Activated CD4-positive, alpha-beta memory T cell treated with anti-CD3 and anti-CD28 coated beads, Interleukin-2, amount 10 ng/mL, durations not matched to agents 7 days and 5 days (primary cell): ENCODE measurements at regions not wholly inside any gene's neighbourhood (a gene's known extent, or its start where the extent isn't known, plus 50 kb on each side); places are given as distances from the start of the nearest gene placed in this dataset.
"Not testable (repeated sequence)": the region's sequence is repeated elsewhere in the genome, so short reads cannot be mapped to it uniquely, and the experiment has no call there.

Experiments
- CTCF ChIA-PET: fragments of 350-600 bp; sonication (Branson Sonifier 250); formaldehyde crosslinking; loops from one replicate; lab custom pipeline; 2021; ENCODE audit warnings: antibody characterized with exemption, inconsistent platforms; lab: Charles Lee
- POLR2A ChIA-PET: fragments of 350-600 bp; sonication (Branson Sonifier 250); formaldehyde crosslinking; loops from one replicate; lab custom pipeline; 2021; ENCODE audit warnings: antibody characterized with exemption; lab: Charles Lee
- DNase-seq: peaks from one replicate; pipeline ENCODE4 v3.0.0-alpha.2; 2020
- H3K27ac Mint-ChIP-seq: one replicate; pipeline ENCODE4 v1.8.0; 2021; ENCODE audit warnings: mild to moderate bottlenecking, mixed read lengths
- H3K27me3 Mint-ChIP-seq: one replicate; pipeline ENCODE4 v1.8.0; 2021; ENCODE audit warnings: mixed read lengths
- H3K36me3 Mint-ChIP-seq: one replicate; pipeline ENCODE4 v1.8.0; 2021; ENCODE audit warnings: low read depth, mixed read lengths
- H3K4me1 Mint-ChIP-seq: one replicate; pipeline ENCODE4 v1.8.0; 2021; ENCODE audit warnings: mixed read lengths
- H3K4me3 Mint-ChIP-seq: one replicate; pipeline ENCODE4 v1.8.0; 2021; ENCODE audit warnings: mild to moderate bottlenecking, mixed read lengths
- H3K9me3 Mint-ChIP-seq: one replicate; pipeline ENCODE4 v1.8.0; 2021; ENCODE audit warnings: mixed read lengths

GRCh38 chr13:79173691-79174090, 232.4 kb downstream of the RBM26 start:
- DNase-seq, CTCF ChIA-PET, H3K27ac Mint-ChIP-seq, H3K36me3 Mint-ChIP-seq, H3K9me3 Mint-ChIP-seq, POLR2A ChIA-PET, H3K4me3 Mint-ChIP-seq, H3K4me1 Mint-ChIP-seq: not testable (repeated sequence)
- peaks cover 46% of the 10 kb centered on the region for H3K27me3 Mint-ChIP-seq

- H3K4me1 Mint-ChIP-seq, H3K36me3 Mint-ChIP-seq, POLR2A ChIA-PET, H3K27ac Mint-ChIP-seq, DNase-seq, CTCF ChIA-PET, H3K4me3 Mint-ChIP-seq, H3K9me3 Mint-ChIP-seq: not testable (repeated sequence)
- peaks cover 47% of the 10 kb centered on the region for H3K27me3 Mint-ChIP-seq
These were observed 233.1 kb downstream of the RBM26 start for GRCh38 chr13:79172924-79173323.

GRCh38 chr13:79171141-79172061, 234.7 kb downstream of the RBM26 start:
- Mint-ChIP-seq H3K36me3 (no peaks in the 10 kb centered on the region), H3K9me3 (peaks cover 10% of the 10 kb centered on the region), H3K4me3 (no peak overlapping the region), H3K4me1 (no peaks in the 10 kb centered on the region), H3K27ac (no peak overlapping the region), H3K27me3 (peaks cover 42% of the 10 kb centered on the region)
- no peak for DNase-seq
- ChIA-PET POLR2A (no interaction called here), CTCF (no interaction called here)

- no peak for DNase-seq
- no peaks in the 10 kb centered on the region for H3K36me3 Mint-ChIP-seq
- ChIA-PET CTCF (no interaction called here), POLR2A (no interaction called here)
- H3K4me1 Mint-ChIP-seq: no peaks in the 10 kb centered on the region
- no peaks in the 10 kb centered on the region for H3K9me3 Mint-ChIP-seq
- H3K27me3 Mint-ChIP-seq: peaks cover 15% of the 10 kb centered on the region
- H3K27ac Mint-ChIP-seq: no peak overlapping the region
- H3K4me3 Mint-ChIP-seq: no peak overlapping the region
These were observed 245.2 kb downstream of the RBM26 start for GRCh38 chr13:79160818-79161217.

- no peak overlapping the region for H3K27ac Mint-ChIP-seq
- CTCF ChIA-PET: no interaction called here
- no peaks in the 10 kb centered on the region for H3K4me1 Mint-ChIP-seq
- DNase-seq: no peak
- H3K36me3 Mint-ChIP-seq: no peaks in the 10 kb centered on the region
- H3K27me3 Mint-ChIP-seq: peaks cover 12% of the 10 kb centered on the region
- POLR2A ChIA-PET: no interaction called here
- H3K9me3 Mint-ChIP-seq: no peaks in the 10 kb centered on the region
- no peak overlapping the region for H3K4me3 Mint-ChIP-seq
These were observed 250.2 kb downstream of the RBM26 start for GRCh38 chr13:79155883-79156282.

- CTCF ChIA-PET: no interaction called here
- Mint-ChIP-seq H3K36me3 (no peaks in the 10 kb centered on the region), H3K9me3 (no peaks in the 10 kb centered on the region), H3K27ac (no peak overlapping the region), H3K4me3 (no peak overlapping the region), H3K4me1 (no peaks in the 10 kb centered on the region), H3K27me3 (no peaks in the 10 kb centered on the region)
- DNase-seq: no peak
- POLR2A ChIA-PET: no interaction called here
These were observed 256.8 kb downstream of the RBM26 start for GRCh38 chr13:79149210-79149609.

GRCh38 chr13:79141082-79141481, 265.0 kb downstream of the RBM26 start:
- CTCF ChIA-PET: no interaction called here
- no peaks in the 10 kb centered on the region for H3K4me1 Mint-ChIP-seq

GRCh38 chr13:79128158-79128557, 277.9 kb downstream of the RBM26 start:
- Mint-ChIP-seq H3K4me1 (no peaks in the 10 kb centered on the region), H3K9me3 (no peaks in the 10 kb centered on the region), H3K4me3 (no peak overlapping the region), H3K36me3 (no peaks in the 10 kb centered on the region), H3K27ac (no peak overlapping the region), H3K27me3 (peaks cover 8% of the 10 kb centered on the region)
- no peak for DNase-seq
- ChIA-PET CTCF (no interaction called here), POLR2A (no interaction called here)

More at GRCh38 chr13:79141082-79141481, 265.0 kb downstream of the RBM26 start:
- no peak for DNase-seq
- peaks cover 7% of the 10 kb centered on the region for H3K27me3 Mint-ChIP-seq
- no peaks in the 10 kb centered on the region for H3K9me3 Mint-ChIP-seq
- H3K4me3 Mint-ChIP-seq: no peak overlapping the region
- H3K27ac Mint-ChIP-seq: no peak overlapping the region
- POLR2A ChIA-PET: no interaction called here
- H3K36me3 Mint-ChIP-seq: no peaks in the 10 kb centered on the region

- ChIA-PET CTCF (no interaction called here), POLR2A (no interaction called here)
- Mint-ChIP-seq H3K4me1 (no peaks in the 10 kb centered on the region), H3K9me3 (no peaks in the 10 kb centered on the region), H3K36me3 (no peaks in the 10 kb centered on the region), H3K27ac (no peak overlapping the region), H3K27me3 (peaks cover 5% of the 10 kb centered on the region), H3K4me3 (no peak overlapping the region)
- DNase-seq: no peak
These were observed 279.3 kb downstream of the RBM26 start for GRCh38 chr13:79126706-79127105.

GRCh38 chr13:79124183-79124582, 281.9 kb downstream of the RBM26 start:
- H3K36me3 Mint-ChIP-seq: no peaks in the 10 kb centered on the region
- no peaks in the 10 kb centered on the region for H3K4me1 Mint-ChIP-seq
- POLR2A ChIA-PET: no interaction called here

GRCh38 chr13:79121286-79121685, 284.8 kb downstream of the RBM26 start:
- no peak overlapping the region for H3K4me3 Mint-ChIP-seq
- no peaks in the 10 kb centered on the region for H3K9me3 Mint-ChIP-seq
- peaks cover 2% of the 10 kb centered on the region for H3K27me3 Mint-ChIP-seq
- no peak for DNase-seq
- no peaks in the 10 kb centered on the region for H3K4me1 Mint-ChIP-seq
- H3K27ac Mint-ChIP-seq: no peak overlapping the region
- ChIA-PET POLR2A (no interaction called here), CTCF (no interaction called here)
- H3K36me3 Mint-ChIP-seq: no peaks in the 10 kb centered on the region

More at GRCh38 chr13:79124183-79124582, 281.9 kb downstream of the RBM26 start:
- CTCF ChIA-PET: no interaction called here
- peaks cover 2% of the 10 kb centered on the region for H3K27me3 Mint-ChIP-seq
- H3K27ac Mint-ChIP-seq: no peak overlapping the region
- no peak for DNase-seq
- H3K4me3 Mint-ChIP-seq: no peak overlapping the region
- H3K9me3 Mint-ChIP-seq: no peaks in the 10 kb centered on the region

- no peak overlapping the region for H3K4me3 Mint-ChIP-seq
- no peaks in the 10 kb centered on the region for H3K36me3 Mint-ChIP-seq
- no peaks in the 10 kb centered on the region for H3K9me3 Mint-ChIP-seq
- POLR2A ChIA-PET: no interaction called here
- H3K27me3 Mint-ChIP-seq: no peaks in the 10 kb centered on the region
- DNase-seq: no peak
- CTCF ChIA-PET: no interaction called here
- H3K4me1 Mint-ChIP-seq: no peaks in the 10 kb centered on the region
- no peak overlapping the region for H3K27ac Mint-ChIP-seq
These were observed 286.4 kb downstream of the RBM26 start for GRCh38 chr13:79119578-79120107.

GRCh38 chr13:79112016-79112415, 294.0 kb downstream of the RBM26 start:
- no peaks in the 10 kb centered on the region for H3K36me3 Mint-ChIP-seq
- H3K27ac Mint-ChIP-seq: no peak overlapping the region
- H3K9me3 Mint-ChIP-seq: no peaks in the 10 kb centered on the region
- H3K4me3 Mint-ChIP-seq: no peak overlapping the region
- ChIA-PET POLR2A (no interaction called here), CTCF (no interaction called here)
- H3K27me3 Mint-ChIP-seq: peaks cover 3% of the 10 kb centered on the region
- no peak for DNase-seq
- no peaks in the 10 kb centered on the region for H3K4me1 Mint-ChIP-seq
